ENCODE measurements at regions not wholly inside any gene's neighbourhood (a gene's known extent, or its start where the extent isn't known, plus 50 kb on each side); places are given as distances from the start of the nearest gene placed in this dataset.

- TF ChIP-seq JUND (IDR thresholded peaks at IDR 0.05; ENCODE audit: low read length) (no peak), CHD2 (IDR thresholded peaks at IDR 0.05; ENCODE audit: low read length) (no peak), CTCF (IDR thresholded peaks at IDR 0.05; ENCODE audit: control extremely low read depth in 1 of 3, insufficient read depth in 1 of 3, low read depth in 1 of 3, low read length in 3 of 3) (no peak)
These were observed 60.5 kb upstream of the MEDAG start for GRCh38 chr13:30845297-30846214.

All from H1 (cell line).